ENCODE measurements at regions not wholly inside any gene's neighbourhood (a gene's known extent, or its start where the extent isn't known, plus 50 kb on each side); places are given as distances from the start of the nearest gene placed in this dataset.

DNA sequence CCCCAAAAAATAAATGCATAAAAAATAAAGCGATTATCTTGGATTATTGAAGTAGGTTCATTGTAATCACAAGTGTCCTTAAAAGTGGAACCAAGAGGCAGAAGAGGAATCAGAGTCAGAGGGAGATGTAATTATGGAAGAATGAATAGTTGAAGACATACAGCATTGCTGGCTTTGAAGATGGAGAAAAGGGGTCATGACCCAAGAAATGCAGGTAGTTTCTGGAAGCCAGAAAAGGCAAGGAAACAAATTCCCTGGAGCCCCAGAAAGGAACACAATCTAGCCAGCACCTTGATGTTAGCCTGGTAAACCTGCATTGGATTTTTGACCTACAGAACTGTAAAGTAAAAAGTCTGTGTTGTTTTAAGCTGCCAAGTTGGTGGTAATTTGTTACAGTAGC is 57.5 kb upstream of the PTGR2 start:
- H3K36me3 ChIP-seq (ENCODE audit: insufficient read depth, low read length): no peaks in the 10 kb centered on the region
- no peak overlapping the region for H3K4me2 ChIP-seq (ENCODE audit: low read length)
- H3K9me2 ChIP-seq (ENCODE audit: low read depth, low read length): no peaks in the 10 kb centered on the region
- no peak overlapping the region for H2AFZ ChIP-seq (ENCODE audit: low read length)
- H3F3A ChIP-seq (ENCODE audit: insufficient read depth, low read length): no peaks in the 10 kb centered on the region
- no peak overlapping the region for H3K4me3 ChIP-seq (ENCODE audit: low read depth, low read length, poor library complexity, severe bottlenecking)
- TF ChIP-seq, protein P1, sequence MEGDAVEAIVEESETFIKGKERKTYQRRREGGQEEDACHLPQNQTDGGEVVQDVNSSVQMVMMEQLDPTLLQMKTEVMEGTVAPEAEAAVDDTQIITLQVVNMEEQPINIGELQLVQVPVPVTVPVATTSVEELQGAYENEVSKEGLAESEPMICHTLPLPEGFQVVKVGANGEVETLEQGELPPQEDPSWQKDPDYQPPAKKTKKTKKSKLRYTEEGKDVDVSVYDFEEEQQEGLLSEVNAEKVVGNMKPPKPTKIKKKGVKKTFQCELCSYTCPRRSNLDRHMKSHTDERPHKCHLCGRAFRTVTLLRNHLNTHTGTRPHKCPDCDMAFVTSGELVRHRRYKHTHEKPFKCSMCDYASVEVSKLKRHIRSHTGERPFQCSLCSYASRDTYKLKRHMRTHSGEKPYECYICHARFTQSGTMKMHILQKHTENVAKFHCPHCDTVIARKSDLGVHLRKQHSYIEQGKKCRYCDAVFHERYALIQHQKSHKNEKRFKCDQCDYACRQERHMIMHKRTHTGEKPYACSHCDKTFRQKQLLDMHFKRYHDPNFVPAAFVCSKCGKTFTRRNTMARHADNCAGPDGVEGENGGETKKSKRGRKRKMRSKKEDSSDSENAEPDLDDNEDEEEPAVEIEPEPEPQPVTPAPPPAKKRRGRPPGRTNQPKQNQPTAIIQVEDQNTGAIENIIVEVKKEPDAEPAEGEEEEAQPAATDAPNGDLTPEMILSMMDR (IDR thresholded peaks at IDR 0.05; ENCODE audit: low read length): no peak
- TF ChIP-seq EZH2 (IDR thresholded peaks at IDR 0.05; ENCODE audit: borderline replicate concordance, low read length): no peak
- H3K9me3 ChIP-seq (ENCODE audit: low read length): no peaks in the 10 kb centered on the region
- no peak overlapping the region for H3K27ac ChIP-seq (ENCODE audit: low read depth, low read length, poor library complexity, severe bottlenecking)
- no peaks in the 10 kb centered on the region for H4K20me1 ChIP-seq (ENCODE audit: insufficient read depth, low read length)
- H3K9ac ChIP-seq (ENCODE audit: low read length): no peak overlapping the region
- no peaks in the 10 kb centered on the region for H3K79me2 ChIP-seq (ENCODE audit: insufficient read depth, low read length)
- no peaks in the 10 kb centered on the region for H3K27me3 ChIP-seq (ENCODE audit: insufficient read depth, low read length)
- H3K4me1 ChIP-seq (ENCODE audit: insufficient read depth, low read length, severe bottlenecking): peaks cover 18% of the 10 kb centered on the region

DNA sequence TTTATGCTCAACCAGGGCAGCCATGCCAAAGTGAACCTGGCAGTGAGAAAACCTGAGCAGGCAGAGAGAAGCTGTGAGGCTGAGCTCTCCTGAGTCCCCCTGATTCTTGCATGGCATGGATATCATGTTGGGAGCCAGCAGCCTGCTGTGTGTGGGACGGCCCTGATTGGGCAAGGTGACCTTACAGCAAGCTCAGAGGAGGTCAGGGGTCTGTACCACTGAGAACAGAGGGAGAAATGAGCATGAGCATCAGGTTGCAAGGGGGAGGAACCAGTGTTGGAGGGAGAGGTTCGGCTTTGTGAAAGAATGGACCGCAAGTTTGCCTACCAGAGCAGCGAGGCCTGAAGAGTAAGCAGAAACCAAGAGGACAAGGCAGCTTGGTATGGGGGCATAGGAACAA is 59.1 kb upstream of the PTGR2 start:
- Histone ChIP-seq H3K9ac (ENCODE audit: low read length) (no peak overlapping the region), H3K27ac (ENCODE audit: low read depth, low read length, poor library complexity, severe bottlenecking) (no peak overlapping the region), H3K27me3 (ENCODE audit: insufficient read depth, low read length) (no peaks in the 10 kb centered on the region), H3K9me3 (ENCODE audit: low read length) (no peaks in the 10 kb centered on the region), H2AFZ (ENCODE audit: low read length) (no peak overlapping the region), H3K4me2 (ENCODE audit: low read length) (no peak overlapping the region), H3K36me3 (ENCODE audit: insufficient read depth, low read length) (no peaks in the 10 kb centered on the region), H3K9me2 (ENCODE audit: low read depth, low read length) (no peaks in the 10 kb centered on the region), H4K20me1 (ENCODE audit: insufficient read depth, low read length) (no peaks in the 10 kb centered on the region), H3K4me3 (ENCODE audit: low read depth, low read length, poor library complexity, severe bottlenecking) (no peak overlapping the region), H3K4me1 (ENCODE audit: insufficient read depth, low read length, severe bottlenecking) (peaks cover 27% of the 10 kb centered on the region), H3K79me2 (ENCODE audit: insufficient read depth, low read length) (no peaks in the 10 kb centered on the region), H3F3A (ENCODE audit: insufficient read depth, low read length) (no peaks in the 10 kb centered on the region)
- no peak for TF ChIP-seq EZH2 (IDR thresholded peaks at IDR 0.05; ENCODE audit: borderline replicate concordance, low read length)
- TF ChIP-seq, protein P1 (IDR thresholded peaks at IDR 0.05; ENCODE audit: low read length): no peak

DNA sequence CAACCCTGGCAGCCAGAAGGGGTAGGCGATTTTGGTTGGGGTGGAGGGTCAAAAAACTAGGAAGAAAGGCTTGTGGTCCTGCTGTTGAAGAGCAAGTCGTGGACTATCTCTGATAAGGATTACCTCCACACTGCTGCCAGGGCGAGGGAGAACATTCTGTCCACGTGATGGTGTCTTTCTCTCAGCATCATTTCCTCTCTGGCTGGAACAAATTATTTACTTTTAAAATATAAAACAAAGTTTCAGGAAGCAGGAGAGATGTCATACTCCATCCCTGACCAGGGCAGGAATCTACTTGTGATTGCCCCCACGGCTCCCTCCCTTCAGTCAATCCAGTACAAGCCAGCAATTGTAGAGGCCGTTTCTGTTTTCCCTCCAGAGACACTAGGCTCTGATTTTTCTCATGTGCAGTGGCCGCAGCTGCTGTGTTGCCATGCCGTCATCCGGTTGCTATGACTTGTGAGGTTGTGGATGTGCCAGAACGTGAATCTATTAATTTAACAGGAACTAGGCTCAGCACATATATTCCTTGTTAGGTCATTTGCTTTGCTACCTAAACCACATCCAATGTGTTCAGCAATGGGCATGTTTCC is 61.5 kb upstream of the PTGR2 start:
- Histone ChIP-seq H3K9me2 (ENCODE audit: low read depth, low read length) (no peaks in the 10 kb centered on the region), H3K4me2 (ENCODE audit: low read length) (no peak overlapping the region), H2AFZ (ENCODE audit: low read length) (no peak overlapping the region), H3K9me3 (ENCODE audit: low read length) (no peaks in the 10 kb centered on the region), H3K79me2 (ENCODE audit: insufficient read depth, low read length) (peaks cover 13% of the 10 kb centered on the region), H3K4me1 (ENCODE audit: insufficient read depth, low read length, severe bottlenecking) (peaks cover 34% of the 10 kb centered on the region), H3K36me3 (ENCODE audit: insufficient read depth, low read length) (no peaks in the 10 kb centered on the region), H3K9ac (ENCODE audit: low read length) (no peak overlapping the region; the same call in 1 of the 2 replicates), H3K27ac (ENCODE audit: low read depth, low read length, poor library complexity, severe bottlenecking) (no peak overlapping the region), H3K27me3 (ENCODE audit: insufficient read depth, low read length) (no peaks in the 10 kb centered on the region), H3F3A (ENCODE audit: insufficient read depth, low read length) (no peaks in the 10 kb centered on the region), H4K20me1 (ENCODE audit: insufficient read depth, low read length) (no peaks in the 10 kb centered on the region), H3K4me3 (ENCODE audit: low read depth, low read length, poor library complexity, severe bottlenecking) (no peak overlapping the region)
- TF ChIP-seq EZH2 (IDR thresholded peaks at IDR 0.05; ENCODE audit: borderline replicate concordance, low read length): no peak
- TF ChIP-seq, protein P1 (IDR thresholded peaks at IDR 0.05; ENCODE audit: low read length): no peak

Measured in OCI-LY1 (cell line).